ENCODE measurements at regions not wholly inside any gene's neighbourhood (a gene's known extent, or its start where the extent isn't known, plus 50 kb on each side); places are given as distances from the start of the nearest gene placed in this dataset.

DNA sequence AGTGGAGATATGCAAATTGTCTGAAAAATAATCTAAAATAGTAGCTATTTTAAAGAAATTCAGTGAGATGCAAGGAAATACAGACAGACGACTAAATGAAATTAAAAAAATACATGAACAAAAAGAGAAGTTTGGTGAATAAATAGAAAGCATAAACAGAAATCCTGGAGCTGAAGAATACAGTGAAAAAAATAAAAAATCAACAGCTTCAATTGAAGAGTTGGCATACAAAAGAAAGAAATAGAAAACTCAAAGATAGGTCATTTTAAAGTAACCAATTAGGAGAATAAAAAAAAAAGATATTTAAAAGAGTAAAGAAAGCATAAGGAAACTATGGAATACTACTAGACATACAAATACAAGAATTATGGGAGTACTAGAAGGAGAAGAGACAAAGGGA lies 2191.5 kb upstream of the PCDH20 start:
- Histone ChIP-seq H3K4me2 (ENCODE audit: low read depth, low read length) (no peak overlapping the region), H3K9ac (ENCODE audit: insufficient read depth, low read depth, low read length) (no peak overlapping the region), H3K27me3 (ENCODE audit: control insufficient read depth in 1 of 2, insufficient read depth in 2 of 2, low read length in 2 of 2) (no peaks in the 10 kb centered on the region), H3K79me2 (ENCODE audit: insufficient read depth, low read length) (no peaks in the 10 kb centered on the region), H4K20me1 (ENCODE audit: insufficient read depth, low read length) (no peaks in the 10 kb centered on the region), H3K36me3 (replicated peaks in 1 of 2; ENCODE audit: control insufficient read depth in 1 of 2, insufficient read depth in 2 of 2, low read length in 2 of 2) (no peaks in the 10 kb centered on the region), H3K27ac (ENCODE audit: extremely low read length, insufficient read depth, low read length) (no peak overlapping the region), H3K4me3 (replicated peaks in 1 of 3; ENCODE audit: insufficient read depth in 1 of 3, low read depth in 2 of 3, low read length in 3 of 3) (no peak overlapping the region), H2AFZ (ENCODE audit: low read length) (no peak overlapping the region), H3K4me1 (ENCODE audit: insufficient read depth, low read length) (no peaks in the 10 kb centered on the region), H3K9me3 (ENCODE audit: low read length) (peaks cover 24% of the 10 kb centered on the region)
- BruUV-seq (replicated peaks), result no TSS peak
- in situ Hi-C loops (cut with HindIII; ENCODE audit: extremely low pct_ligation_motif_present, low pct_unique_long_range_greater_than_20kb) (no loop called here), intact Hi-C loops (cut with micrococcal nuclease; ENCODE audit: unreplicated experiment) (no loop called here)
- ChIA-PET POLR2A (no interaction called here), CTCF (ENCODE audit: low intra/inter-chr PET ratio, low total read pairs) (no interaction called here)
- FAIRE-seq, result no peak
- no peak for TF ChIP-seq GATAD1 (CRISPR knock-in tag; IDR thresholded peaks at IDR 0.05)
- TF ChIP-seq, protein P1, sequence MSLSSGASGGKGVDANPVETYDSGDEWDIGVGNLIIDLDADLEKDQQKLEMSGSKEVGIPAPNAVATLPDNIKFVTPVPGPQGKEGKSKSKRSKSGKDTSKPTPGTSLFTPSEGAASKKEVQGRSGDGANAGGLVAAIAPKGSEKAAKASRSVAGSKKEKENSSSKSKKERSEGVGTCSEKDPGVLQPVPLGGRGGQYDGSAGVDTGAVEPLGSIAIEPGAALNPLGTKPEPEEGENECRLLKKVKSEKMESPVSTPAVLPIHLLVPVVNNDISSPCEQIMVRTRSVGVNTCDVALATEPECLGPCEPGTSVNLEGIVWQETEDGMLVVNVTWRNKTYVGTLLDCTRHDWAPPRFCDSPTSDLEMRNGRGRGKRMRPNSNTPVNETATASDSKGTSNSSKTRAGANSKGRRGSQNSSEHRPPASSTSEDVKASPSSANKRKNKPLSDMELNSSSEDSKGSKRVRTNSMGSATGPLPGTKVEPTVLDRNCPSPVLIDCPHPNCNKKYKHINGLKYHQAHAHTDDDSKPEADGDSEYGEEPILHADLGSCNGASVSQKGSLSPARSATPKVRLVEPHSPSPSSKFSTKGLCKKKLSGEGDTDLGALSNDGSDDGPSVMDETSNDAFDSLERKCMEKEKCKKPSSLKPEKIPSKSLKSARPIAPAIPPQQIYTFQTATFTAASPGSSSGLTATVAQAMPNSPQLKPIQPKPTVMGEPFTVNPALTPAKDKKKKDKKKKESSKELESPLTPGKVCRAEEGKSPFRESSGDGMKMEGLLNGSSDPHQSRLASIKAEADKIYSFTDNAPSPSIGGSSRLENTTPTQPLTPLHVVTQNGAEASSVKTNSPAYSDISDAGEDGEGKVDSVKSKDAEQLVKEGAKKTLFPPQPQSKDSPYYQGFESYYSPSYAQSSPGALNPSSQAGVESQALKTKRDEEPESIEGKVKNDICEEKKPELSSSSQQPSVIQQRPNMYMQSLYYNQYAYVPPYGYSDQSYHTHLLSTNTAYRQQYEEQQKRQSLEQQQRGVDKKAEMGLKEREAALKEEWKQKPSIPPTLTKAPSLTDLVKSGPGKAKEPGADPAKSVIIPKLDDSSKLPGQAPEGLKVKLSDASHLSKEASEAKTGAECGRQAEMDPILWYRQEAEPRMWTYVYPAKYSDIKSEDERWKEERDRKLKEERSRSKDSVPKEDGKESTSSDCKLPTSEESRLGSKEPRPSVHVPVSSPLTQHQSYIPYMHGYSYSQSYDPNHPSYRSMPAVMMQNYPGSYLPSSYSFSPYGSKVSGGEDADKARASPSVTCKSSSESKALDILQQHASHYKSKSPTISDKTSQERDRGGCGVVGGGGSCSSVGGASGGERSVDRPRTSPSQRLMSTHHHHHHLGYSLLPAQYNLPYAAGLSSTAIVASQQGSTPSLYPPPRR (CRISPR knock-in tag; IDR thresholded peaks at IDR 0.05; ENCODE audit: borderline replicate concordance), result no peak
- no peak for TF ChIP-seq ZSCAN31 (CRISPR knock-in tag; IDR thresholded peaks at IDR 0.05; ENCODE audit: low read depth)
- no peak for TF ChIP-seq HOXA7 (CRISPR knock-in tag; IDR thresholded peaks at IDR 0.05)
- TF ChIP-seq SOX6 (IDR thresholded peaks at IDR 0.05), result no peak
- no peak for TF ChIP-seq SOX6 (CRISPR knock-in tag; IDR thresholded peaks at IDR 0.05)
- TF ChIP-seq, protein P2, sequence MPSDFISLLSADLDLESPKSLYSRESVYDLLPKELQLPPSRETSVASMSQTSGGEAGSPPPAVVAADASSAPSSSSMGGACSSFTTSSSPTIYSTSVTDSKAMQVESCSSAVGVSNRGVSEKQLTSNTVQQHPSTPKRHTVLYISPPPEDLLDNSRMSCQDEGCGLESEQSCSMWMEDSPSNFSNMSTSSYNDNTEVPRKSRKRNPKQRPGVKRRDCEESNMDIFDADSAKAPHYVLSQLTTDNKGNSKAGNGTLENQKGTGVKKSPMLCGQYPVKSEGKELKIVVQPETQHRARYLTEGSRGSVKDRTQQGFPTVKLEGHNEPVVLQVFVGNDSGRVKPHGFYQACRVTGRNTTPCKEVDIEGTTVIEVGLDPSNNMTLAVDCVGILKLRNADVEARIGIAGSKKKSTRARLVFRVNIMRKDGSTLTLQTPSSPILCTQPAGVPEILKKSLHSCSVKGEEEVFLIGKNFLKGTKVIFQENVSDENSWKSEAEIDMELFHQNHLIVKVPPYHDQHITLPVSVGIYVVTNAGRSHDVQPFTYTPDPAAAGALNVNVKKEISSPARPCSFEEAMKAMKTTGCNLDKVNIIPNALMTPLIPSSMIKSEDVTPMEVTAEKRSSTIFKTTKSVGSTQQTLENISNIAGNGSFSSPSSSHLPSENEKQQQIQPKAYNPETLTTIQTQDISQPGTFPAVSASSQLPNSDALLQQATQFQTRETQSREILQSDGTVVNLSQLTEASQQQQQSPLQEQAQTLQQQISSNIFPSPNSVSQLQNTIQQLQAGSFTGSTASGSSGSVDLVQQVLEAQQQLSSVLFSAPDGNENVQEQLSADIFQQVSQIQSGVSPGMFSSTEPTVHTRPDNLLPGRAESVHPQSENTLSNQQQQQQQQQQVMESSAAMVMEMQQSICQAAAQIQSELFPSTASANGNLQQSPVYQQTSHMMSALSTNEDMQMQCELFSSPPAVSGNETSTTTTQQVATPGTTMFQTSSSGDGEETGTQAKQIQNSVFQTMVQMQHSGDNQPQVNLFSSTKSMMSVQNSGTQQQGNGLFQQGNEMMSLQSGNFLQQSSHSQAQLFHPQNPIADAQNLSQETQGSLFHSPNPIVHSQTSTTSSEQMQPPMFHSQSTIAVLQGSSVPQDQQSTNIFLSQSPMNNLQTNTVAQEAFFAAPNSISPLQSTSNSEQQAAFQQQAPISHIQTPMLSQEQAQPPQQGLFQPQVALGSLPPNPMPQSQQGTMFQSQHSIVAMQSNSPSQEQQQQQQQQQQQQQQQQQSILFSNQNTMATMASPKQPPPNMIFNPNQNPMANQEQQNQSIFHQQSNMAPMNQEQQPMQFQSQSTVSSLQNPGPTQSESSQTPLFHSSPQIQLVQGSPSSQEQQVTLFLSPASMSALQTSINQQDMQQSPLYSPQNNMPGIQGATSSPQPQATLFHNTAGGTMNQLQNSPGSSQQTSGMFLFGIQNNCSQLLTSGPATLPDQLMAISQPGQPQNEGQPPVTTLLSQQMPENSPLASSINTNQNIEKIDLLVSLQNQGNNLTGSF (CRISPR knock-in tag; IDR thresholded peaks at IDR 0.05), result no peak
- no peak for TF ChIP-seq KDM1A (CRISPR knock-in tag; IDR thresholded peaks at IDR 0.05)
- WGBS (ENCODE audit: low lambda C conversion rate), result 30% methylated on average over 1 of the region's 1 CpG
- no peak for DNase-seq (ENCODE audit: low spot score)
- no peak for ATAC-seq
